Activated CD4-positive, alpha-beta T cell treated with anti-CD3 and anti-CD28 coated beads, Interleukin-2, amount 10 ng/mL, durations not matched to agents 7 days and 5 days (primary cell): ENCODE measurements at regions not wholly inside any gene's neighbourhood (a gene's known extent, or its start where the extent isn't known, plus 50 kb on each side); places are given as distances from the start of the nearest gene placed in this dataset.
"Not testable (repeated sequence)": the region's sequence is repeated elsewhere in the genome, so short reads cannot be mapped to it uniquely, and the experiment has no call there.

ENCODE experiments used
- CTCF ChIA-PET: fragments of 350-600 bp; sonication (Branson Sonifier 250); formaldehyde crosslinking; loops from one replicate; lab custom pipeline; 2021; ENCODE audit warnings: antibody characterized with exemption; lab: Charles Lee
- POLR2A ChIA-PET: fragments of 350-600 bp; sonication (Branson Sonifier 250); formaldehyde crosslinking; loops from one replicate; lab custom pipeline; 2021; ENCODE audit warnings: antibody characterized with exemption; lab: Charles Lee
- DNase-seq: peaks from one replicate; pipeline ENCODE4 v3.0.0-alpha.2; 2020
- H3K27ac Mint-ChIP-seq: one replicate; pipeline ENCODE4 v1.8.0; 2021; ENCODE audit warnings: mild to moderate bottlenecking, moderate library complexity, mixed read lengths
- H3K27me3 Mint-ChIP-seq: one replicate; pipeline ENCODE4 v1.8.0; 2021; ENCODE audit warnings: mixed read lengths
- H3K36me3 Mint-ChIP-seq: one replicate; pipeline ENCODE4 v1.8.0; 2021; ENCODE audit warnings: low read depth, mixed read lengths
- H3K4me1 Mint-ChIP-seq: one replicate; pipeline ENCODE4 v1.8.0; 2021; ENCODE audit warnings: mixed read lengths
- H3K4me3 Mint-ChIP-seq: one replicate; pipeline ENCODE4 v1.8.0; 2021; ENCODE audit warnings: mild to moderate bottlenecking, moderate library complexity, mixed read lengths
- H3K9me3 Mint-ChIP-seq: one replicate; pipeline ENCODE4 v1.8.0; 2021; ENCODE audit warnings: mixed read lengths

GRCh38 chr13:47892374-47892773, 108.7 kb downstream of the SUCLA2 start:
- CTCF ChIA-PET: no interaction called here

GRCh38 chr13:47890146-47890814, 110.8 kb downstream of the SUCLA2 start:
- peaks cover 46% of the 10 kb centered on the region for H3K4me1 Mint-ChIP-seq
- H3K27me3 Mint-ChIP-seq: no peaks in the 10 kb centered on the region
- H3K9me3 Mint-ChIP-seq: no peaks in the 10 kb centered on the region
- H3K27ac Mint-ChIP-seq: peak overlapping the region; percentile 59
- no peaks in the 10 kb centered on the region for H3K36me3 Mint-ChIP-seq
- peak overlapping the region; percentile 8 for H3K4me3 Mint-ChIP-seq
- no peak for DNase-seq
- ChIA-PET POLR2A (no interaction called here), CTCF (no interaction called here)

More at GRCh38 chr13:47892374-47892773, 108.7 kb downstream of the SUCLA2 start:
- Mint-ChIP-seq H3K36me3 (no peaks in the 10 kb centered on the region), H3K4me3 (no peak overlapping the region), H3K9me3 (no peaks in the 10 kb centered on the region), H3K4me1 (peaks cover 28% of the 10 kb centered on the region), H3K27ac (no peak overlapping the region), H3K27me3 (no peaks in the 10 kb centered on the region)
- POLR2A ChIA-PET: no interaction called here
- no peak for DNase-seq

- Mint-ChIP-seq H3K27me3 (no peaks in the 10 kb centered on the region), H3K9me3 (no peaks in the 10 kb centered on the region), H3K4me1 (peaks cover 38% of the 10 kb centered on the region), H3K4me3 (no peak overlapping the region), H3K36me3 (no peaks in the 10 kb centered on the region), H3K27ac (peak overlapping the region; percentile 83)
- DNase-seq: peak; percentile 8
- ChIA-PET CTCF (no interaction called here), POLR2A (no interaction called here)
These were observed 114.8 kb downstream of the SUCLA2 start for GRCh38 chr13:47886314-47886713.

DNA sequence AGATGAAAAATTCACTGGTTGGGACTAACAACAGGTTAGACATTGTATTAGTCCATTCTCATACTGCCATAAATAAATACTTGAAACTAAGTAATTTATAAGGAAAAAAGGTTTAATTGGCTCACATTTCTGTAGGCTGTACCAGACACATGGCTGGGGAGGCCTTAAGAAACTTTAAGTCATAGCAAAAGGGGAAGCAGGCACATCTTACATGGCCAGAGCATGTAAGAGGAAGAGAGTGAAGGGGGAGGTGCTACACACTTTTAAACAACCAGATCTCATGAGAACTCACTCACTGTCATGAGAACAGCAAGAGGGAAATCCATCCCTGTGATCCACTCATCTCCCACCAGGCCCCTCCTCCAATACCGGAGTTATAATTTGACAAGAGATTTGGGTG, 125.9 kb downstream of the SUCLA2 start:
- Mint-ChIP-seq H3K36me3 (no peaks in the 10 kb centered on the region), H3K9me3 (peaks cover 16% of the 10 kb centered on the region), H3K27ac (no peak overlapping the region), H3K4me3 (no peak overlapping the region), H3K27me3 (peaks cover 2% of the 10 kb centered on the region), H3K4me1 (peaks cover 2% of the 10 kb centered on the region)
- POLR2A ChIA-PET: no interaction called here
- DNase-seq: no peak
- CTCF ChIA-PET: no interaction called here

GRCh38 chr13:47873987-47874386, 127.1 kb downstream of the SUCLA2 start:
- H3K4me1 Mint-ChIP-seq, POLR2A ChIA-PET, H3K4me3 Mint-ChIP-seq, H3K36me3 Mint-ChIP-seq, H3K27me3 Mint-ChIP-seq, DNase-seq, H3K27ac Mint-ChIP-seq, CTCF ChIA-PET: not testable (repeated sequence)
- peaks cover 16% of the 10 kb centered on the region for H3K9me3 Mint-ChIP-seq

GRCh38 chr13:47873319-47873718, 127.8 kb downstream of the SUCLA2 start:
- DNase-seq, H3K27me3 Mint-ChIP-seq, H3K4me3 Mint-ChIP-seq, H3K27ac Mint-ChIP-seq, H3K36me3 Mint-ChIP-seq, H3K4me1 Mint-ChIP-seq, POLR2A ChIA-PET, CTCF ChIA-PET: not testable (repeated sequence)
- peaks cover 16% of the 10 kb centered on the region for H3K9me3 Mint-ChIP-seq

GRCh38 chr13:47869776-47870175, 131.3 kb downstream of the SUCLA2 start:
- Mint-ChIP-seq H3K9me3 (peaks cover 12% of the 10 kb centered on the region), H3K27ac (no peak overlapping the region), H3K36me3 (no peaks in the 10 kb centered on the region), H3K4me3 (no peak overlapping the region), H3K4me1 (no peaks in the 10 kb centered on the region), H3K27me3 (peaks cover 7% of the 10 kb centered on the region)
- ChIA-PET POLR2A (no interaction called here), CTCF (interaction anchor here (1.1 kb wide), 1 partner anchor 20 kb away, joined by 3 read pairs; no protein-coding TSS in a partner anchor)
- DNase-seq: no peak

- H3K36me3 Mint-ChIP-seq: no peaks in the 10 kb centered on the region
- no peaks in the 10 kb centered on the region for H3K4me1 Mint-ChIP-seq
- ChIA-PET CTCF (no interaction called here), POLR2A (no interaction called here)
- no peak overlapping the region for H3K4me3 Mint-ChIP-seq
- H3K27me3 Mint-ChIP-seq: peaks cover 11% of the 10 kb centered on the region
- no peaks in the 10 kb centered on the region for H3K9me3 Mint-ChIP-seq
- H3K27ac Mint-ChIP-seq: no peak overlapping the region
- no peak for DNase-seq
These were observed 135.2 kb downstream of the SUCLA2 start for GRCh38 chr13:47865883-47866282.

DNA sequence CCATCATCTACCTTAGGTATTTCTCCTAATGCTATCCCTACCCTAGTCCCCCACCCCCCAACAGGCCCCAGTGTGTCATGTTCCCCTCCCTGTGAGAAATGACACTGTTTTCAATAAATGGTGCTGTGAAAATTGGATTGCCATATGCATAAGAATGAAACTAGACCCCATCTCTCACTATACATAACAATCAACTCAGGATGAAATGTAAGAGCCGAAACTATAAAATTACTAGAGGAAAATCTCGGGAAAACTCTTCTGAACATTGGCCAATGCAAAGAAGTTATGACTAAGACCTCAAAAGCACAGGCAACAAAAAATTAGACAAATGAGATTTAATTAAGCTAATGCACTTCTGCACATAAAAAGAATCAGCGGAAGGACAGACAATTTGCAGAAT, 138.2 kb downstream of the SUCLA2 start:
- ChIA-PET POLR2A (no interaction called here), CTCF (no interaction called here)
- no peaks in the 10 kb centered on the region for H3K36me3 Mint-ChIP-seq
- DNase-seq: no peak
- no peak overlapping the region for H3K4me3 Mint-ChIP-seq
- no peak overlapping the region for H3K27ac Mint-ChIP-seq
- H3K4me1 Mint-ChIP-seq: no peaks in the 10 kb centered on the region
- no peaks in the 10 kb centered on the region for H3K9me3 Mint-ChIP-seq
- peaks cover 18% of the 10 kb centered on the region for H3K27me3 Mint-ChIP-seq

- H3K36me3 Mint-ChIP-seq: no peaks in the 10 kb centered on the region
- H3K4me3 Mint-ChIP-seq: no peak overlapping the region
- peaks cover 13% of the 10 kb centered on the region for H3K27me3 Mint-ChIP-seq
- DNase-seq: no peak
- POLR2A ChIA-PET: no interaction called here
- CTCF ChIA-PET: interaction anchor here (0.5 to 0.9 kb wide), 2 partner anchors 114 to 179 kb away, joined by 3 read pairs; no protein-coding TSS in a partner anchor
- no peaks in the 10 kb centered on the region for H3K4me1 Mint-ChIP-seq
- no peak overlapping the region for H3K27ac Mint-ChIP-seq
- H3K9me3 Mint-ChIP-seq: no peaks in the 10 kb centered on the region
These were observed 141.9 kb downstream of the SUCLA2 start for GRCh38 chr13:47859165-47859564.

DNA sequence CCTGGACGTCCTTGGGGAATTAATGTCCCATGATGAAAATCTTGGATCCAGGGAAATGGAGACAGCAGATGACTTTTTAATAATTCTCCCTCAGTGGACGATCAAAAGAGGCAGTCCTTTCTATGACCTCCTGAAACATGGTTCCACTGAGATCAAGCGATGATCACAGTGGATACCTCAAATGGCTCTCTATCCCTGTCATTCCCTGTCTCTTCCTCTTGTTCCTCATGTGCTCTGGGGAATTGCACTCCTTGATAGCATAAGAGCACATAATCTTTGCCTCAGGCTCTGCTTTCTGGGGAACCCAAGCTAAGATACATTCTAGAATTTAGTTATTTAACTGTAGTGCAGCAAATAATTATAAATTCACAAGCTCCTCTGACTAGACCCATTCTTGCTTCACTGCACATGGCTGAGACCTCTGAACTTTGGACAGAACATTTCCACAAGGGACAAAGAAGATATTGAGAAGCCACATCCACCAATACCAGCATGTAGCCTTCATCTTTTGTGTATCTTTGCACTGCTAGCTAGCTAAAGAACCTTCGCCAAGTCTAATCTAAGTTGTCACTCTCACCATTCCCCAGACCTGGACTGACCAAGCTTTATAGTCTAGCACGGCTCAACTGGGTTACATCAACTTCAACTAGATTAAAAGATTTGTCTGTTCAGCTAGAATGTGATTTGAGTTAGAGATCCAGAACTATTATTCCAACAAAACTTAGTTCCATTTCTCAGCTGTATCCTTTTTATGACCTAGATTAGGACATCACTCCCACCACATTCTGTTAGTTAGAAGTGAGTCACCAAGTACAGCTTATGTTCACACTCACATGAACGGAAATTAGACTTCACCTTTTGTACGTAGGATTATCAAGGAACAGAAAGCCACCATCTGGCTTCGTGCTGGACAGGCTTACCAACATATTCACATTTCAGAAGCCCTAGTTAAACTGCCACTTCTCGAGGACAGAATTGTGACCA, 142.7 kb downstream of the SUCLA2 start:
- H3K36me3 Mint-ChIP-seq: no peaks in the 10 kb centered on the region
- no peaks in the 10 kb centered on the region for H3K9me3 Mint-ChIP-seq
- DNase-seq: no peak
- ChIA-PET POLR2A (no interaction called here), CTCF (interaction anchor here (0.9 kb wide), 1 partner anchor 180 kb away, joined by 3 read pairs; no protein-coding TSS in a partner anchor)
- no peak overlapping the region for H3K27ac Mint-ChIP-seq
- no peaks in the 10 kb centered on the region for H3K4me1 Mint-ChIP-seq
- peaks cover 13% of the 10 kb centered on the region for H3K27me3 Mint-ChIP-seq
- no peak overlapping the region for H3K4me3 Mint-ChIP-seq

DNA sequence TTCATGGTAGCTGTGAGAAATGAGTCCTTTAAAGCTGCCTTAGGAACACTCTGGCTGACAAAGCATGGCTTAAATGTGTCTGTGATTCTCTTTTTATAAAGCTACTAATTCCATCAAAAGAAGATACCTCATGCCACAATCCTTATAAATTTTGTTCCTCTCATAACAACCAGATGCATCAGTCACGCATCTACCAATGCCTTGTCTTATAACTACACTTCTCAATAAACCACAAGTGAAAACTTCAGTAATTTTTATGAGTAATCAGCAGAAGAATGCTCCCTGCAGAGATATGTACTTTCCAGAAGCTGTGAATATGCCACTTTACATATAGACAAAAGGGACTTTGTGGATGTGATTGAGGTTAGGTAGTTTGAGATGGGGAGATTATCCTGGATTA, 147.8 kb downstream of the SUCLA2 start:
- no peak overlapping the region for H3K4me3 Mint-ChIP-seq
- peaks cover under 1% of the 10 kb centered on the region for H3K27me3 Mint-ChIP-seq
- H3K4me1 Mint-ChIP-seq: no peaks in the 10 kb centered on the region
- H3K27ac Mint-ChIP-seq: no peak overlapping the region
- ChIA-PET POLR2A (no interaction called here), CTCF (no interaction called here)
- DNase-seq: no peak
- H3K9me3 Mint-ChIP-seq: peaks cover 2% of the 10 kb centered on the region
- H3K36me3 Mint-ChIP-seq: no peaks in the 10 kb centered on the region

GRCh38 chr13:47846886-47847285, 154.2 kb downstream of the SUCLA2 start:
- Mint-ChIP-seq H3K4me3 (no peak overlapping the region), H3K9me3 (peaks cover 2% of the 10 kb centered on the region)
- CTCF ChIA-PET: no interaction called here

More at GRCh38 chr13:47846886-47847285, 154.2 kb downstream of the SUCLA2 start:
- H3K27me3 Mint-ChIP-seq: no peaks in the 10 kb centered on the region
- no peaks in the 10 kb centered on the region for H3K36me3 Mint-ChIP-seq
- POLR2A ChIA-PET: no interaction called here
- no peak overlapping the region for H3K27ac Mint-ChIP-seq
- no peak for DNase-seq
- no peaks in the 10 kb centered on the region for H3K4me1 Mint-ChIP-seq
